IPS-NIHi11 (cell line): ENCODE measurements at regions not wholly inside any gene's neighbourhood (a gene's known extent, or its start where the extent isn't known, plus 50 kb on each side); places are given as distances from the start of the nearest gene placed in this dataset.
"Not testable (repeated sequence)": the region's sequence is repeated elsewhere in the genome, so short reads cannot be mapped to it uniquely, and the experiment has no call there.

Source experiments
- DNase-seq: peaks from one replicate; pipeline ENCODE4 v3.0.0; 2012; ENCODE audit warnings: mixed read lengths, low spot score

GRCh38 chr18:56316727-56317126 is 321.7 kb downstream of the TXNL1 start:
- no peak for DNase-seq

- DNase-seq = no peak
These were observed 323.0 kb downstream of the TXNL1 start for GRCh38 chr18:56315363-56315762.

GRCh38 chr18:56314396-56314795 is 324.0 kb downstream of the TXNL1 start:
- no peak for DNase-seq

GRCh38 chr18:56312551-56313335 is 325.6 kb downstream of the TXNL1 start:
- DNase-seq = no peak

GRCh38 chr18:56309104-56309503 is 329.3 kb downstream of the TXNL1 start:
- no peak for DNase-seq

GRCh38 chr18:56307354-56308170 is 330.8 kb downstream of the TXNL1 start:
- peak; percentile 17 for DNase-seq

GRCh38 chr18:56306797-56307196 is 331.6 kb downstream of the TXNL1 start:
- no peak for DNase-seq

- DNase-seq = no peak
These were observed 332.8 kb downstream of the TXNL1 start for GRCh38 chr18:56305583-56305982.

- DNase-seq = no peak
These were observed 336.2 kb downstream of the TXNL1 start for GRCh38 chr18:56302156-56302555.

- DNase-seq = no peak
These were observed 338.7 kb downstream of the TXNL1 start for GRCh38 chr18:56299740-56300139.

- no peak for DNase-seq
These were observed 339.5 kb downstream of the TXNL1 start for GRCh38 chr18:56298935-56299334.

- no peak for DNase-seq
These were observed 342.0 kb downstream of the TXNL1 start for GRCh38 chr18:56296381-56296780.

- DNase-seq = no peak
These were observed 343.8 kb downstream of the TXNL1 start for GRCh38 chr18:56294484-56295183.

- no peak for DNase-seq
These were observed 347.1 kb downstream of the TXNL1 start for GRCh38 chr18:56291294-56291693.

- no peak for DNase-seq
These were observed 349.0 kb downstream of the TXNL1 start for GRCh38 chr18:56289381-56289780.

- DNase-seq = no peak
These were observed 351.5 kb downstream of the TXNL1 start for GRCh38 chr18:56286775-56287325.

GRCh38 chr18:56285387-56286065 is 352.9 kb downstream of the TXNL1 start:
- DNase-seq = no peak

GRCh38 chr18:56284319-56284718 is 354.1 kb downstream of the TXNL1 start:
- DNase-seq = no peak

- no peak for DNase-seq
These were observed 355.1 kb downstream of the TXNL1 start for GRCh38 chr18:56283316-56283715.

- no peak for DNase-seq
These were observed 355.9 kb downstream of the TXNL1 start for GRCh38 chr18:56282234-56283104.

GRCh38 chr18:56279816-56280215 is 358.6 kb downstream of the TXNL1 start:
- DNase-seq = not testable (repeated sequence)
